ENCODE measurements at regions not wholly inside any gene's neighbourhood (a gene's known extent, or its start where the extent isn't known, plus 50 kb on each side); places are given as distances from the start of the nearest gene placed in this dataset.
"Not testable (repeated sequence)": the region's sequence is repeated elsewhere in the genome, so short reads cannot be mapped to it uniquely, and the experiment has no call there.

GRCh38 chr2:87549561-87550202 lies 198.2 kb upstream of the PLGLB2 start:
- DNase-seq: not testable (repeated sequence)

- not testable (repeated sequence) for DNase-seq
Observed at GRCh38 chr2:87554678-87555077, 193.2 kb upstream of the PLGLB2 start.

GRCh38 chr2:87555082-87555481 lies 192.8 kb upstream of the PLGLB2 start:
- not testable (repeated sequence) for DNase-seq

GRCh38 chr2:87559001-87559400 lies 188.9 kb upstream of the PLGLB2 start:
- DNase-seq: not testable (repeated sequence)

- not testable (repeated sequence) for DNase-seq
Observed at GRCh38 chr2:87559735-87560134, 188.2 kb upstream of the PLGLB2 start.

GRCh38 chr2:87565116-87565515 lies 182.8 kb upstream of the PLGLB2 start:
- DNase-seq: not testable (repeated sequence)

- not testable (repeated sequence) for DNase-seq
Observed at GRCh38 chr2:87566531-87566930, 181.4 kb upstream of the PLGLB2 start.

GRCh38 chr2:87567093-87567492 lies 180.8 kb upstream of the PLGLB2 start:
- not testable (repeated sequence) for DNase-seq

GRCh38 chr2:87567912-87568311 lies 180.0 kb upstream of the PLGLB2 start:
- DNase-seq: not testable (repeated sequence)

- DNase-seq: not testable (repeated sequence)
Observed at GRCh38 chr2:87568554-87569278, 179.2 kb upstream of the PLGLB2 start.

- not testable (repeated sequence) for DNase-seq
Observed at GRCh38 chr2:87569689-87570397, 178.0 kb upstream of the PLGLB2 start.

- not testable (repeated sequence) for DNase-seq
Observed at GRCh38 chr2:87571889-87572465, 175.9 kb upstream of the PLGLB2 start.

GRCh38 chr2:87572906-87573305 lies 175.0 kb upstream of the PLGLB2 start:
- not testable (repeated sequence) for DNase-seq

GRCh38 chr2:87573386-87574192 lies 174.3 kb upstream of the PLGLB2 start:
- DNase-seq: not testable (repeated sequence)

GRCh38 chr2:87574193-87575119 lies 173.4 kb upstream of the PLGLB2 start:
- not testable (repeated sequence) for DNase-seq

GRCh38 chr2:87575138-87575537 lies 172.7 kb upstream of the PLGLB2 start:
- not testable (repeated sequence) for DNase-seq

- not testable (repeated sequence) for DNase-seq
Observed at GRCh38 chr2:87577358-87577757, 170.5 kb upstream of the PLGLB2 start.

- DNase-seq: not testable (repeated sequence)
Observed at GRCh38 chr2:87582152-87582551, 165.7 kb upstream of the PLGLB2 start.

GRCh38 chr2:87582579-87582978 lies 165.3 kb upstream of the PLGLB2 start:
- not testable (repeated sequence) for DNase-seq

- not testable (repeated sequence) for DNase-seq
Observed at GRCh38 chr2:87583370-87583769, 164.5 kb upstream of the PLGLB2 start.

GRCh38 chr2:87583803-87584202 lies 164.1 kb upstream of the PLGLB2 start:
- DNase-seq: peak; percentile 35

All from right forelimb (tissue), 1 donor.